ENCODE measurements at regions not wholly inside any gene's neighbourhood (a gene's known extent, or its start where the extent isn't known, plus 50 kb on each side); places are given as distances from the start of the nearest gene placed in this dataset.
A peak's percentile ranks its signal among the peaks of the same experiment; 100 is the strongest.

DNA sequence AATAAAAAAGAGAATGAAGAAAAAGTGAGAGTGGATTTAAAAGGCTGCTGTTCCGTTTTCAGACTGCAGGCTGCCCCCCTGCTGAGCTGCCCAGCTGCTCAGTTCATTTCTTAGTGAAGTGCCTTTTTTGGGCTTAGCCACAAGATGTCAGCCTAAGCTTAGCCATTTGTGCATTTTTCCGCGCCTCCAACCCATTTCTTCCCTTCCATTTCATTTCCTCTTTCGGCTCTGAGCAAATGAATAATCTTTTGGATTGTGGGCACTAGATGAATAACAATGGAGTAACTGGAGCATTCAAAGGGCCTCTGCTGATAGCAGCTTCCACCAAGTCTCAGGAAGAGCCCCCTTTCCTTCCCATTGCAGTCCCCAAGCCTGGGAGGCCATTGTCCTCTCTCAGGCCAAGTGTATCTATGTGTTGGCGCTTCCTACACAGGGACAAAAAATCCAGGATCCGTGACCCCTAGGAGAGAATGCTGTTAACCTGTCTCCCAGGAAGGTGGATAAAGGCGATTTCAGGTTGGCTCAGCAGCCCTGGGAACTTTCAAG lies 83.5 kb upstream of the SPTLC3 start:
- Histone ChIP-seq H3K4me3 (ENCODE audit: control insufficient read depth in 1 of 7, extremely low read depth in 1 of 7, insufficient read depth in 4 of 7, low read depth in 2 of 7, low read length in 6 of 7) (peak overlapping the region in 3 of 7 experiments; percentile 29 to 62 (median 38)), H3K9me3 (ENCODE audit: control extremely low read depth in 1 of 5, control insufficient read depth in 4 of 5, insufficient read depth in 2 of 5, low read depth in 1 of 5, low read length in 4 of 5) (no peaks in the 10 kb centered on the region), H3K4me1 (ENCODE audit: control extremely low read depth in 1 of 4, control insufficient read depth in 4 of 4, insufficient read depth in 4 of 4, low read length in 3 of 4) (peaks cover 7 to 47% (median 18%) of the 10 kb centered on the region in 4 experiments), H3K36me3 (ENCODE audit: control insufficient read depth in 4 of 4, insufficient read depth in 4 of 4, low read length in 3 of 4) (no peaks in the 10 kb centered on the region), H3K27me3 (replicated peaks in 2 of 5; ENCODE audit: control insufficient read depth in 4 of 5, insufficient read depth in 5 of 5, low read length in 4 of 5) (peaks cover 0 to 4% (median 0%) of the 10 kb centered on the region in 5 experiments), H3K27ac (ENCODE audit: insufficient read depth in 1 of 2, low read depth in 1 of 2, low read length in 2 of 2, poor library complexity in 1 of 2, severe bottlenecking in 2 of 2) (no peak overlapping the region)
- ChIA-PET POLR2A (no interaction called here), CTCF (interaction anchor here (0.7 to 11.8 kb wide), 17 partner anchors 8 to 863 kb away, joined by 3 to 216 read pairs (median 4); no protein-coding TSS in a partner anchor)
- WGBS (ENCODE audit: insufficient coverage): 45% methylated on average over 6 of the region's 7 CpGs
- peak; percentile 83 to 92 (median 92) for DNase-seq

DNA sequence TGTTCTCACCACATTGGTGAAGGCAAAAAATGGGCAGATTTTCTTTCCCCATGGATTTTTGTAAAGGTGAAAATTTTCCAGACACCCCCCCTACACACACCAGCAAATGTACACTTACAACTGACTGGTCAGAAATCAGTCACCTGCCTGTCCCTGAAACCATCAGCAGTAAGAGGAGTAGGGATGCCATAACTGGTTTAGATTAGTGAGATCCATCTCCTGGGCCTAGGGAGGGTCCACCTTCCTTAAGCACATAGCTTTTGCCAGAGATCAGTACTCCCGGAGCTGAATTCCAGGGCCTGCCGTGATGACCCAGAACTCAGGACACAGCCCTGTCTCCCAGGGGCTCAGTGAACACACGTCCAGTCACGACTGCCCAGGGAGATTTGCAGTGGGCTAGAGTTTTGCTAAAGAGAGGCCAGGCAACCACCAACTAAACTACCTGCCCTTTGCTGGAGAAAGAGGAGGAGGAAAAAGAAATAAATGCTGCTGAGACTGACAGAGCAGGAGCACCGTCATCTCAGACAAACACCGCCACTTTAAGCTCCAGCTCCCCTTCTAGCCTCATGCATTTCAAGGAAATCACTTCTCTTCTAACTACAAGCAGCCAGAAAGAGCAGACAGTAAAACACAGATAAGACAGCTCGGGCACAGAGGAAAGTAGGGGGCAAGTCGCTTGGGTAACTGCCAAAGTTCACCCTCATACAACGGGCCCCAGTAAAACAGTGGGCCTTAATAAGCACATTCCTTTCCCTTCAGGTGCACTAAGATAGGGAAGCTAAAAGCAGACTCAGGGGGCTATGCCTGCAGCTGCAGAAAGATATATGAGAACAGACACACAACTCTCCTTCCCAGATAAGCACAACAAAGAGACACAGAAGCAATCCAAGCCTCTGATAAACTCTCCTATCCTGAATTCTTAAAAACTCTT lies 82.6 kb upstream of the SPTLC3 start:
- CTCF ChIA-PET: interaction anchor here (0.7 to 11.8 kb wide), 15 partner anchors 7 to 862 kb away, joined by 3 to 216 read pairs (median 4); no protein-coding TSS in a partner anchor
- WGBS (ENCODE audit: insufficient coverage): 100% methylated on average over 2 of the region's 9 CpGs
- peak in 2 of 3 donors; percentile 17 to 40 for DNase-seq

DNA sequence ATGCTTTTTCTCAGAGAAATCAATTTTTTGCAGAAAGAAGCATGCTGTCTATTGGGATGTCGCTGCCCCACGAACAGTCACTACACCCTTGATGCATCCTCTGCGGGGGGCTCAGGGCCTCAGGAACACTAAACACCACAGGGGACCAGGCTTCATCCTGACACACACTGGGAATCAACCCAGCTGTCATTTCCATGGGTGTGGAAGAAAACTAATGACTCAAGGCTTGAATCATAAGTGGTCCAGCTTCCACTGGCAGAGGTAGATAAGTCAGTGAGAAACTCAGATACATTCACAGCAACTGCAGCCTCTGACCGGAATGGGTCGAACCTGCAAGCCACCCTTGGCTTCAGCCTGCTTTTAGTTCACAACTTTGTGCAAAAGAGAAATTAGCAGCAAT lies 81.3 kb upstream of the SPTLC3 start:
- 92% methylated on average over 5 of the region's 5 CpGs for WGBS (ENCODE audit: insufficient coverage)
- no peak for DNase-seq
- Histone ChIP-seq H3K9me3 (ENCODE audit: control extremely low read depth in 1 of 5, control insufficient read depth in 4 of 5, insufficient read depth in 2 of 5, low read depth in 1 of 5, low read length in 4 of 5) (no peaks in the 10 kb centered on the region), H3K36me3 (ENCODE audit: control insufficient read depth in 4 of 4, insufficient read depth in 4 of 4, low read length in 3 of 4) (no peaks in the 10 kb centered on the region), H3K4me3 (ENCODE audit: control insufficient read depth in 1 of 7, extremely low read depth in 1 of 7, insufficient read depth in 4 of 7, low read depth in 2 of 7, low read length in 6 of 7) (no peak overlapping the region), H3K27me3 (replicated peaks in 2 of 5; ENCODE audit: control insufficient read depth in 4 of 5, insufficient read depth in 5 of 5, low read length in 4 of 5) (peaks cover 0 to 3% (median 0%) of the 10 kb centered on the region in 5 experiments), H3K4me1 (ENCODE audit: control extremely low read depth in 1 of 4, control insufficient read depth in 4 of 4, insufficient read depth in 4 of 4, low read length in 3 of 4) (peaks cover 7 to 47% (median 18%) of the 10 kb centered on the region in 4 experiments), H3K27ac (ENCODE audit: insufficient read depth in 1 of 2, low read depth in 1 of 2, low read length in 2 of 2, poor library complexity in 1 of 2, severe bottlenecking in 2 of 2) (no peak overlapping the region)
- ChIA-PET POLR2A (no interaction called here), CTCF (interaction anchor here (0.9 to 11.8 kb wide), 3 partner anchors 39 to 183 kb away, joined by 3 to 216 read pairs (median 3); no protein-coding TSS in a partner anchor)

More for the DNA sequence above, 82.6 kb upstream of the SPTLC3 start:
- Histone ChIP-seq H3K27ac (ENCODE audit: insufficient read depth in 1 of 2, low read depth in 1 of 2, low read length in 2 of 2, poor library complexity in 1 of 2, severe bottlenecking in 2 of 2) (no peak overlapping the region), H3K9me3 (ENCODE audit: control extremely low read depth in 1 of 5, control insufficient read depth in 4 of 5, insufficient read depth in 2 of 5, low read depth in 1 of 5, low read length in 4 of 5) (no peaks in the 10 kb centered on the region), H3K4me3 (ENCODE audit: control insufficient read depth in 1 of 7, extremely low read depth in 1 of 7, insufficient read depth in 4 of 7, low read depth in 2 of 7, low read length in 6 of 7) (no peak overlapping the region), H3K4me1 (ENCODE audit: control extremely low read depth in 1 of 4, control insufficient read depth in 4 of 4, insufficient read depth in 4 of 4, low read length in 3 of 4) (peaks cover 7 to 47% (median 18%) of the 10 kb centered on the region in 4 experiments), H3K27me3 (replicated peaks in 2 of 5; ENCODE audit: control insufficient read depth in 4 of 5, insufficient read depth in 5 of 5, low read length in 4 of 5) (peaks cover 0 to 4% (median 0%) of the 10 kb centered on the region in 5 experiments), H3K36me3 (ENCODE audit: control insufficient read depth in 4 of 4, insufficient read depth in 4 of 4, low read length in 3 of 4) (no peaks in the 10 kb centered on the region)
- POLR2A ChIA-PET: no interaction called here

DNA sequence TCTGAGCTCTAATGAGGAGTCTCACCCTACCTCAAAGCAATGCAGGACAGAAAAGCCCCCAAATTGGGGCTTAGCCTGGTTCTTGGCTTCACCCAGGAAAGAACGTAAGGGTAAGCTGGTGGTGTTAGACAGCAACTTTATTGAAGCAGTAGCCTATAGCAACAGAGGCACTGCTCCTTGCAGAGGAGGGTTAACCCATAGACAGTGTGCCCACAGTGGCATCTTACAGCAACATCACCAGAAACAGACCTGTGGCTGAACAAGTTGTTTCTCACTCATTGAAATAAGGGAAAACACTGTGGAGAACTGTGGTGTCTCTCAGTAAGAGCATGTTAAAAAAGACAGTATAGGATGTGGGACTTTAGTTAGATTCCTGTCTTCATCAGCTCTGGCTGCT lies 80.4 kb upstream of the SPTLC3 start:
- no CpG with 5 or more reads among the region's 1 CpG for WGBS (ENCODE audit: insufficient coverage)
- H3K36me3 ChIP-seq (ENCODE audit: control insufficient read depth in 4 of 4, insufficient read depth in 4 of 4, low read length in 3 of 4): no peaks in the 10 kb centered on the region
- peaks cover 0 to 3% (median 2%) of the 10 kb centered on the region in 5 experiments for H3K27me3 ChIP-seq (replicated peaks in 2 of 5; ENCODE audit: control insufficient read depth in 4 of 5, insufficient read depth in 5 of 5, low read length in 4 of 5)
- peaks cover 7 to 47% (median 18%) of the 10 kb centered on the region in 4 experiments for H3K4me1 ChIP-seq (ENCODE audit: control extremely low read depth in 1 of 4, control insufficient read depth in 4 of 4, insufficient read depth in 4 of 4, low read length in 3 of 4)
- ChIA-PET POLR2A (interaction anchor here (0.6 kb wide), 1 partner anchor 1245 kb away, joined by 3 read pairs; no protein-coding TSS in a partner anchor), CTCF (interaction anchor here (0.6 to 11.8 kb wide), 6 partner anchors 12 to 326 kb away, joined by 3 to 216 read pairs (median 4); no protein-coding TSS in a partner anchor)
- no peak overlapping the region for H3K4me3 ChIP-seq (ENCODE audit: control insufficient read depth in 1 of 7, extremely low read depth in 1 of 7, insufficient read depth in 4 of 7, low read depth in 2 of 7, low read length in 6 of 7)
- H3K9me3 ChIP-seq (ENCODE audit: control extremely low read depth in 1 of 5, control insufficient read depth in 4 of 5, insufficient read depth in 2 of 5, low read depth in 1 of 5, low read length in 4 of 5): no peaks in the 10 kb centered on the region
- H3K27ac ChIP-seq (ENCODE audit: insufficient read depth in 1 of 2, low read depth in 1 of 2, low read length in 2 of 2, poor library complexity in 1 of 2, severe bottlenecking in 2 of 2): no peak overlapping the region
- peak in 2 of 3 donors; percentile 7 to 12 for DNase-seq

DNA sequence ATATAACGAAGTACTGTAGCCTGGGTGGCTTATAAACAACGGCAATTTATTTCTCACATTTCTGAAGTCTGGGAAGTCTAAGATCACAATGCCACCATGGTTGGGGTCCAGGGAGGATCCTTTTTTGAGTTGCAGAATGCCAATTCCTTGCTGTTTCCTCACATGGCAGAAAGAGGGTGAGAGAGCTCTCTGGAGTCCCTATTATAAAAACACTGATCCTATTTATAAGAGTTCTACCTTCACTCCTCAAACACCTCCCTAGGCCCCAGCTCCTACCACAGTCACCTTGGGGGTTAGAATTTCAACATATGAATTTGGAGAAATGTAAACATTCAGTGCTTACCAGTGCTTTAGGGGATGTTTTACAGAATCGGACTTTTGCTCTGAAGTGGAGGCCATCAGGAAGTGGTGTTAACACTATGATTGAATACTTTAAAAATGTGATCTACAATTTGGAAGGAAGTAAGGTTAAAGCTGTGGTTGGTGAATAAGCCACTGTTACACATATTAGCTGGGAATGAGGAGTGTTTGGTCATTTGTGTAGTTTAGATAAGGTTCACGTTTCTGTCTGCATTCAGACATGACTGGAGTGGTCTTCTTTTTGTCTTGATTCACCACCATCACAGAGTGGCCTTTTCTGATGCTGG lies 79.9 kb upstream of the SPTLC3 start:
- CTCF ChIA-PET: interaction anchor here (0.7 to 11.8 kb wide), 6 partner anchors 13 to 190 kb away, joined by 3 to 216 read pairs (median 4); no protein-coding TSS in a partner anchor
- Histone ChIP-seq H3K4me1 (ENCODE audit: control extremely low read depth in 1 of 4, control insufficient read depth in 4 of 4, insufficient read depth in 4 of 4, low read length in 3 of 4) (peaks cover 7 to 47% (median 18%) of the 10 kb centered on the region in 4 experiments), H3K27ac (ENCODE audit: insufficient read depth in 1 of 2, low read depth in 1 of 2, low read length in 2 of 2, poor library complexity in 1 of 2, severe bottlenecking in 2 of 2) (no peak overlapping the region), H3K4me3 (ENCODE audit: control insufficient read depth in 1 of 7, extremely low read depth in 1 of 7, insufficient read depth in 4 of 7, low read depth in 2 of 7, low read length in 6 of 7) (no peak overlapping the region), H3K27me3 (replicated peaks in 2 of 5; ENCODE audit: control insufficient read depth in 4 of 5, insufficient read depth in 5 of 5, low read length in 4 of 5) (peaks cover 0 to 3% (median 2%) of the 10 kb centered on the region in 5 experiments), H3K36me3 (ENCODE audit: control insufficient read depth in 4 of 4, insufficient read depth in 4 of 4, low read length in 3 of 4) (no peaks in the 10 kb centered on the region), H3K9me3 (ENCODE audit: control extremely low read depth in 1 of 5, control insufficient read depth in 4 of 5, insufficient read depth in 2 of 5, low read depth in 1 of 5, low read length in 4 of 5) (no peaks in the 10 kb centered on the region)
- 19% methylated on average over 3 of the region's 4 CpGs for WGBS (ENCODE audit: insufficient coverage)
- peak; percentile 34 to 69 (median 63) for DNase-seq
- POLR2A ChIA-PET: interaction anchor here (0.6 kb wide), 1 partner anchor 1245 kb away, joined by 3 read pairs; no protein-coding TSS in a partner anchor

DNA sequence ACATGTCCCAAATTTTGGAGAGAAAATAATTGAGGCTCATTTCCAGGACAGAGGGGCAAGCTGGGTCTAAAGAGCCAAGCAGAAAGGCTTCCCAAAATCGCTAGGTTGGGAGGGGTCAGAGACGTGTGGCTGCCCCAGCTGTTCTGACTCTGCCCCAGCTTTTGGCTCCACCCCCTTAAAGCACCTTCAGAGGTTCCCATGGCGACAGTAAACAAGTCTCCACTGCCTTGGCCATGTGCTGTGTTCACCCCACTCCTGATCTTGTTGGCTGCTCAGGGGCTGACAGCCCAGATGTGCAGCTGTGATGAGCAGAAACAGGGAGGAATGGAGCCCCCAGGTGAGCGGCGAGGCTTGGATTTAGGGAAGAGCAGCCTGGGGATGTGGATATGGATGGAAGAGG lies 72.8 kb upstream of the SPTLC3 start:
- Histone ChIP-seq H3K27ac (ENCODE audit: insufficient read depth in 1 of 2, low read depth in 1 of 2, low read length in 2 of 2, poor library complexity in 1 of 2, severe bottlenecking in 2 of 2) (no peak overlapping the region), H3K4me3 (ENCODE audit: control insufficient read depth in 1 of 7, extremely low read depth in 1 of 7, insufficient read depth in 4 of 7, low read depth in 2 of 7, low read length in 6 of 7) (no peak overlapping the region), H3K36me3 (ENCODE audit: control insufficient read depth in 4 of 4, insufficient read depth in 4 of 4, low read length in 3 of 4) (no peaks in the 10 kb centered on the region), H3K4me1 (ENCODE audit: control extremely low read depth in 1 of 4, control insufficient read depth in 4 of 4, insufficient read depth in 4 of 4, low read length in 3 of 4) (no peaks in the 10 kb centered on the region), H3K9me3 (ENCODE audit: control extremely low read depth in 1 of 5, control insufficient read depth in 4 of 5, insufficient read depth in 2 of 5, low read depth in 1 of 5, low read length in 4 of 5) (no peaks in the 10 kb centered on the region), H3K27me3 (replicated peaks in 2 of 5; ENCODE audit: control insufficient read depth in 4 of 5, insufficient read depth in 5 of 5, low read length in 4 of 5) (peaks cover 0 to 3% (median 0%) of the 10 kb centered on the region in 5 experiments)
- ChIA-PET CTCF (interaction anchor here (1.0 to 1.6 kb wide), 5 partner anchors 10 to 30 kb away, joined by 3 to 6 read pairs (median 4); no protein-coding TSS in a partner anchor), POLR2A (no interaction called here)
- peak in 1 of 3 donors; percentile 15 for DNase-seq
- 90% methylated on average over 3 of the region's 5 CpGs for WGBS (ENCODE audit: insufficient coverage)
